HG02870 (cell line): ENCODE measurements at regions not wholly inside any gene's neighbourhood (a gene's known extent, or its start where the extent isn't known, plus 50 kb on each side); places are given as distances from the start of the nearest gene placed in this dataset.
"Not testable (repeated sequence)": the region's sequence is repeated elsewhere in the genome, so short reads cannot be mapped to it uniquely, and the experiment has no call there.

Source experiments
- ATAC-seq: cut with Tn5 transposase; IDR thresholded peaks from one replicate; pipeline ENCODE4 v1.9.1; 2021; ENCODE audit warnings: mild to moderate bottlenecking, moderate library complexity; ENCODE audit not compliant: unreplicated experiment

- ATAC-seq, result no peak
These were observed 491.2 kb downstream of the PIK3C3 start for GRCh38 chr18:42446195-42446594.

DNA sequence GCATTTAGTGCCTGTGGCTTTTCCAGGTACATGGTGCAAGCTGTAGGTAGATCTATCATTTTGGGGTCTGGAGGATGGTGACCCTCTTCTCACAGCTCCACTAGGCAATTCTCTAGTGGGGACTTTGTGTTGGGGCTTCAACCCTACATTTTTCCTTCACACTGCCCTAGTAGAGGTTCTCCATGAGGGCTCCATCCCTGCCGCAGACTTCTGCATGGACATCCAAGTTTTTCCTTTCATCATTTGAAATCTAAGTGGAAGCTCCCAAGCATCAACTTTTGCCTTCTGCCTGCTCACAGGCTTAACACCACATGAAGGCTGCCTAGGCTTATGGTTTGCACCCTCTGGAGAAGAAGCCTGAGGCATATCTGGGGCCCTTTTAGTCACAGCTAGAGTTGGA is 492.7 kb downstream of the PIK3C3 start:
- no peak for ATAC-seq

GRCh38 chr18:42458226-42458625 is 503.2 kb downstream of the PIK3C3 start:
- no peak for ATAC-seq

- no peak for ATAC-seq
These were observed 504.8 kb downstream of the PIK3C3 start for GRCh38 chr18:42459873-42460272.

DNA sequence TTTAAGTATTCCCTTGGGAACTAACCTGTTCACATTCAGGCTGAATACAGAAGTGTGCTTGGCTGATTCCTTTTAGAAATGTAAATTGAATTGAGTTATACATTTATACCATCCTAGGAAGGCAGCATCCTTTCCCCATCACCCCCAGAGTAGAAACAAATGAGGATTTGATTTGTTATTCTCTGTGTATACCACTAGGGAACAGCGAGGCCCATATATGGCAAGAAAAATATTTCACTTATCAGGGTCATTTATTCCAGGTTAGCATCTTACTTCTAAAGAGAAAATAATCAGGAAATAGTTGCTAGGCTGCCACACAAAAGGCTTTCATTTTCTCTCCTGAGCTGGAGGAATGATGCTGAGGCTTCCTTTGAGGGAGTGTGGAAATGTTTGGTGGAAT is 516.9 kb downstream of the PIK3C3 start:
- ATAC-seq, result no peak

- ATAC-seq, result no peak
These were observed 518.6 kb downstream of the PIK3C3 start for GRCh38 chr18:42473611-42474010.

DNA sequence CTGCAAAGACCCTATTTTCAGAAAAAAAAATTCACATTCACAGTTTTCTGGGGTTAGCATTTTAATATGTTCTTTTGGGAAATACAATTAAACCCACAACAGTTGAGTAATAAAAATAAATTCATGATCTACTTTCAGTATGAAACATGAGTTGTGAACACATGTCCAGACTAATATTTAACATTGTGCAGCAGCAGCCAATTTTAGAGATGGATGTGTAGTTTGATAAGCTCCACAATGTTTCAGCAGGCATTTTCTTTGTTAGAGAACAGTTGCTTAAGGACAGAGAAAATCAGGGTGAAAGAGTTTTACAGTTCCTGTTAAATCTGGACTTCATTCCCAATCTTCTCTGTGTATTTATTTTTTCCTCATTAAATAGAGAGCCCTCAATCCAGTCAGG is 519.5 kb downstream of the PIK3C3 start:
- ATAC-seq, result no peak

GRCh38 chr18:42475157-42475556 is 520.1 kb downstream of the PIK3C3 start:
- no peak for ATAC-seq

- ATAC-seq, result no peak
These were observed 522.2 kb downstream of the PIK3C3 start for GRCh38 chr18:42477267-42477666.

DNA sequence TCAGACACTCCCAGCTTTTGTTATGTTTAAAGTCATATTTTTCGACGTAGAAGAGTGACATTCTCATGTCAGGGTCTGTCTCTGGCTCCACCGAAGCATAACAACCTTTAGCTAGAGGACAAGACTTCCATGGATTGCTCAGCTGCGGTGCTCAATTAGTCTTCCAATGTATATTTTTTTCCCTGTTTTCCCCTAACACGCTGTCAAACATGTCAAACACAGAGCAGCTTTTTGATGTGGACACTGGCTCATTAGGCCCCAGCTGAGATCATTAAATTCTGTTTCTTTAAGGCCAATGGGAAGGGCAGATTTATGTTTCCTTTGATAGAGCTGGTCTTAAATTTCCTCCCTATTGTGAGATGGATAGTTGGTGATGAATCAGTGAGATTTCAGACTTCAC is 525.4 kb downstream of the PIK3C3 start:
- ATAC-seq, result no peak

DNA sequence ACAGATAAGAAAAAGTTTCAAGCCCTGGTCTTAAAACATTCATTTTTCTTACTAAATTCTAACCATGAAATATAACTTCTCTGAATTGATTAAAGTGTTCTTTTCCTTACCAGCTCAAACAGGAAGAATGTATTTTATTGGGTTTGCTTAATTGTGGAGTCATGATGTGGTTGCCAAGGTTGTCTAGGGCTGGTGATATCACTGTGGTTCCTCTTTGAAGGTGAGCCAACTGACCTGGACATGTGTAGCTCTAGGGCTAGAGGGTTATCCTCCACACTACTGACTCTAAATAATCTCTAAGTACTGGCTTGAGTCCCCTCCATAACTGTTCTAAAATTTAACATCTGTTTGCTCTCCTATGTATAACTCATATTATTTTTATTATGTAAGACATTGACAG is 529.6 kb downstream of the PIK3C3 start:
- no peak for ATAC-seq

DNA sequence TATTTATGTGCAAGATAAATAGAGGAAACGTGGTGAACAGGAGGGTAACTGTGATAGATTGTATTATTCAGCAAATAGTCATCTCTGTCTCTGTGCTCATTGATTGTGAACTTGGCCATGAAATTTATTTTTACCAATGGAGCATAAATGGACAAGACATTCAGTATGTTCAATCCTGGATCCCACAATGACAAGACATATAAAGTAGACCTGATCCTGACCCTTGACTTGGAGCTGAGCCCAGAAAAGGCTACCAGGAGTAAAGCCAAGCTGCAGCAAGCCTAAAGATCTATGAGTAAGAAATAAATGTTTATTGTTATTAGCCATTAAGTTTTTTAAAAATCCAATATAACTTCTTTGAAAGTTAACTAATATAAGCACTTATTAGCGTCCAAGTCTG is 531.2 kb downstream of the PIK3C3 start:
- ATAC-seq, result no peak

DNA sequence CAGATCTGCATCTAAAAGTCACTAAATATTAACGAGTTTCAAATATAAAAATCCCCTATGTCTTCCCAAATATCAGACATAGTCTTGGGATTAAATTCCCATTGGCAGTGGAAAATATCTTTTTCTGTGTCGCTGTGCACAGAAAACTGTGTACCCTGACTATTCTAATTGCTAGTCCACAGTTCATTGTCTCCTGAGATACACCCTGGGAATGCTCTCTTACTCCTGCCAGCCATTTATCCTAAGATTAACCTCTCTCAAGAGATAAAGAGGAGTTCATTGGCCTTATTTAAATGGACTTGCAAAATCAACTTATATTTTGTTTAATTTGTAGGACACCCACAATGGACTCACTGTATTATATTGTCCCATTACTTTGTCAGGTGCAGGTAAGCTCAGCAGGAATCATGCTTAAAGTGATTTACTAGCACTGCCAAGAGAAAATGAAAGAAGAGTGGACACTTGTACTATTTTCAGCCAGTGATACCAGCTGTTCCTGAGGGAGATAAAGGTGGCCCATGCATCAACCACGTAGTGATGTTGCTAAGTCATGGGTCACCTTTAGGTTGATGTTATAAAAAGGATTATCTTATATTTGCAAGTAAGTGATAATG is 553.8 kb downstream of the PIK3C3 start:
- ATAC-seq, result no peak

DNA sequence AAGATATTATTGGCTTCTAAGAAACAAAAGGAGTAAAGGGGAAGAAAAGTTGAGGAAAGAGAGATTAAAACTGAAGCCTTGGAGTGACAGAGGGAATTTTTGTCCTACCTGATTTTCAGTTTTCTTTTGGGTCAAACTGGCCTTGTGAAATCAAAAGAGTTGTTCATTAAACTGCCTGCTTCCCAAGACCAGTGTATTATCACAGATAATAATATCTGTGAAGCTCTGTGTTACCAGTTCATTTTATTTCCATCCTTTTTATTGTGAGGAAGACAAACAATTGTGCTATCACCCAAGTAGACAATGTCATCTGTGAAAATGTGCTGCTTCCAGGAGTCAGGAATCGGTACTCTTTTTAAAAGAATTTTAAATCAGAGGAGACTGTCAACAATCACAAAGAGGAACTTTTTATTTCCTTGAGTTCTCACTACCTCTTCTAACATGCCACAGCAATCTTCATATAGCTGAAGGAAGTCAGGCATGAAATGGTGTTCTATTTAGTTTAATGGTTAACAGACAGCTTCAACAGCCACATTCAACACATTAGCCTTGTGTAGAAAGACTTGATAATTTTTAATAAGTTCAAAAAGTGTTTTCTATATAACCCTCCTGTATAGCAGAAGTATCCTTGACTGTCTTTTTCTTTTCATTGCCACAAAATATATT is 554.8 kb downstream of the PIK3C3 start:
- ATAC-seq, result no peak

DNA sequence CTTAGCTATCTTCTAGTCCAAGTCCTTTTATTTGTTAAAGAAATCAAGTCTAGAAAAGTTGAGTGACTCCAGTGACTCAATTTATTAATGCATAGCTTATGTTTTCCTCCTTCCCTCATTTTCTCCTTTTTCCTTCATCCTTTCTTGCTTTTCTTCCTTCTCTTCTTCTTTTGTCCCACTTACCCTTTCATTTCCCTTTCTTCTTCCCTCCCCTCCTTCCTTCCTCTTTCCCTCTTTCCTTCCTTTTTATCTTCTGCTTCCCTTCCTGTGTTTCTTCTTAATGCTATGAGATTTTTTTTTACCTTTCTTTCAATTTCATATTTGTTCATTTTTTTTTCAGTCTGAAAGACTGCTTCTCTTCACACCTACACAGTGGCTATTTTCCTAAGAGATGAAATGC is 555.5 kb downstream of the PIK3C3 start:
- ATAC-seq, result no peak

GRCh38 chr18:42513441-42513840 is 558.4 kb downstream of the PIK3C3 start:
- ATAC-seq, result no peak

DNA sequence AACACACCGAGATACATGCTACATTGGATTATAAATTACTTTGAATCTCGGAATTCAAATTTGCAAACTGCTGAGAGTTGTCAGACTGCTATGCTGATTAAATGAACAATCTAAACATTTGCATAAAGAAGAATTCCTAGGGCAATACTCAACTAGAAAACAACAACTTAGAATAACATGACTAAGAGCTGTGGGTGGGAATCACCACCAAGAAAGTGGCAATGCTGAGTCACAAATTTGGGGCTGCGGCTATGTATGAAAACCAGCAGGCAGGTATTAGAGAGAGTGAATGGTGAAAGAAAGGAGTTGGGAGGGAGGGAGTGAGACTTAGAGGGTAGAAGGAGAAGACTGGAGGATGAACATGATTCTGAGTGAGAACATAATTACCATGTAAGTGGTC is 559.5 kb downstream of the PIK3C3 start:
- no peak for ATAC-seq

- ATAC-seq, result no peak
These were observed 562.9 kb downstream of the PIK3C3 start for GRCh38 chr18:42517896-42518295.

DNA sequence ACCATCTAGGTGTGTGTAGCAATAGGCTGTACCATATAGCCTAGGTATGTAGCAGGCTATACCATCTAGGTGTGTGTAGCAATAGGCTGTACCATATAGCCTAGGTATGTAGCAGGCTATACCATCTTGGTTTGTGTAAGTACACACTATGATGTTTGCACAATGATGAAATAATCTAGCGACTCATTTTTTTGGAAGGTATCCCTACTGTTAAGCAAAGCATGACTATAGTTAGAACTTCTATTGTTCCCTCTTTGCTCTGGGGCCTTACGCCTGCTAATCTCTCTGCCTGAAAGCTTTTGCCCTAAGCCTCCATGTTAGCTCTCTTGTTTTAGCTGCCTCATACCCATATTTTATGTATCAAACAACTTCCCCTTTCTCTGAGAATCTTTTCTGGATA is 563.3 kb downstream of the PIK3C3 start:
- ATAC-seq, result not testable (repeated sequence)

GRCh38 chr18:42520138-42520537 is 565.1 kb downstream of the PIK3C3 start:
- ATAC-seq, result no peak

DNA sequence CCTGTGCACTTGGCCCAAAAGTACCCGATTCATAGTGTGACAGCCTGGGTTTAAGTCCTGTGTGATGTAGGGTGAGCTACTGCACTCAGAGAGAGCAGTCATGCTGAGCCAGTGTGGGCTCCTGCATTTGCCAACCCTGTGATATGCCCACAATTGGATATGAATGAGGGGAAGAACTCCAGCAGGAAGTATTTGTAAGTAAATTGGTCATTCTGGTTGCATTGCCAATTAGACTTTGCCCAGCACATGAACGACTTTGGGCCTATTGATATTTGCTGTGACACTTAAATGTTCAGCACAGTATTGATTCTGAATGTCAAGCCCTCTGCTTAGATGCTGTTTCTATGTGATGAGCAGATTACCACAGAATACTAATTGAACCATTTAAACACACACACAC is 570.9 kb downstream of the PIK3C3 start:
- ATAC-seq, result no peak

DNA sequence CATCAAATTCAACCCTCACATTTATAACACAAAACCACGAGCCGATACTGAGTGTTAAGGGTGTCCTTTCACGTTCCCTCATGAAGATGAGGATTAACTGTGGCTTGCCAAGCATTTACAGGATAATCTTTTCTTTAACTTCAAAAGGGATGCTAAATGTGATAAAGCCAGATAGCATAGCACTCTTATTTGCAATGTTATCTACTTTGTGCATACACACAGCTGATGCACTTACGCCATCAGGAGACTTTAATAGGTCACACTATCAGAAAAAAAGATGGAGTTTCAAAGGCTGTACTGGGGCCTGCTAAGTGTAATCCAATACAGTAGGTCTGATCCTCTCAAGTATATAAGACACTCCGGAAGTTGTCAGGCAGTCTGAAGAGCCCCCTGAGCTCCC is 572.7 kb downstream of the PIK3C3 start:
- ATAC-seq, result no peak

DNA sequence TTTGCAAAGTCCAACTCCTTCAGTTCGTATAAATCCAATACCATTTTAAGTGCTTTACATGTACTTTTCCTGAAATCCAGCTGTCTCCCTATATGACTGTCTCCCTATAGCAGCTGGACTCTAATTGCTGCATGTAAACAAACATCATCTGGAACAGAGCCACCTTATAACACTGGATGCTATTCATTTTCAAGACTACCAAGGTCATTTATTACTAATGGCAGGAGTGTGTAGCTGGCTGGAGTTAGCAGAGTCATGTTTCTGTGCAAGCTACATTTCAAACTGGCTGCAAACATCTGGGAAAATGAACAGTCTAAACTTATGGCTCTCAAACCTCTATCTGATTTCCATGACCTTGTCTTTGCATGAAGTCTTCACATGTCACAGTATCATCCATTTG is 575.2 kb downstream of the PIK3C3 start:
- ATAC-seq, result no peak
